Left renal cortex interstitium (tissue), 4 donors: ENCODE measurements at regions not wholly inside any gene's neighbourhood (a gene's known extent, or its start where the extent isn't known, plus 50 kb on each side); places are given as distances from the start of the nearest gene placed in this dataset.

ENCODE experiments used
- DNase-seq, 4 donors: peaks; one replicate each; pipeline ENCODE4 v3.0.0-alpha.2; 2013; ENCODE audit warnings: low read depth in 4 of 4, low spot score in 2 of 4, missing footprints in 1 of 4

- DNase-seq = no peak
Measured at GRCh38 chr18:78891185-78891762, 88.3 kb upstream of the SALL3 start.

GRCh38 chr18:78892177-78892576 lies 87.4 kb upstream of the SALL3 start:
- no peak for DNase-seq

GRCh38 chr18:78892721-78893120 lies 86.9 kb upstream of the SALL3 start:
- no peak for DNase-seq

GRCh38 chr18:78893281-78894032 lies 86.2 kb upstream of the SALL3 start:
- DNase-seq = no peak

GRCh38 chr18:78894033-78894305 lies 85.6 kb upstream of the SALL3 start:
- no peak for DNase-seq

- no peak for DNase-seq
Measured at GRCh38 chr18:78895207-78896001, 84.2 kb upstream of the SALL3 start.

GRCh38 chr18:78896111-78896905 lies 83.3 kb upstream of the SALL3 start:
- no peak for DNase-seq

- no peak for DNase-seq
Measured at GRCh38 chr18:78898066-78898465, 81.6 kb upstream of the SALL3 start.

GRCh38 chr18:78898635-78899034 lies 81.0 kb upstream of the SALL3 start:
- no peak for DNase-seq

GRCh38 chr18:78899241-78899640 lies 80.4 kb upstream of the SALL3 start:
- no peak for DNase-seq

- DNase-seq = no peak
Measured at GRCh38 chr18:78900938-78901909, 78.4 kb upstream of the SALL3 start.

GRCh38 chr18:78901923-78902794 lies 77.5 kb upstream of the SALL3 start:
- no peak for DNase-seq

- no peak for DNase-seq
Measured at GRCh38 chr18:78902795-78903435, 76.7 kb upstream of the SALL3 start.

- no peak for DNase-seq
Measured at GRCh38 chr18:78903436-78904178, 76.0 kb upstream of the SALL3 start.

- DNase-seq = no peak
Measured at GRCh38 chr18:78904179-78904531, 75.5 kb upstream of the SALL3 start.

- DNase-seq = no peak
Measured at GRCh38 chr18:78905334-78905733, 74.3 kb upstream of the SALL3 start.

- no peak for DNase-seq
Measured at GRCh38 chr18:78906066-78906465, 73.6 kb upstream of the SALL3 start.
